SK-N-MC (cell line): ENCODE measurements at regions not wholly inside any gene's neighbourhood (a gene's known extent, or its start where the extent isn't known, plus 50 kb on each side); places are given as distances from the start of the nearest gene placed in this dataset.

Source experiments
- EZH2 ChIP-seq: fragments of 200-600 bp; sonication (generic); IDR thresholded peaks from one replicate; pipeline ENCODE4 v1.6.1; 2017; ENCODE audit warnings: antibody characterized with exemption
- FOXP2 ChIP-seq: optimal IDR thresholded peaks from 2 replicates; pipeline ENCODE3; 2011; ENCODE audit warnings: mild to moderate bottlenecking, moderate library complexity; ENCODE audit not compliant: insufficient read depth; ENCODE audit errors: extremely low read length, control extremely low read depth
- POLR2AphosphoS5 ChIP-seq: IDR thresholded peaks from 2 replicates; pipeline ENCODE4 v1.6.1; 2012; ENCODE audit warnings: mild to moderate bottlenecking, low read depth, low read length, borderline replicate concordance

DNA sequence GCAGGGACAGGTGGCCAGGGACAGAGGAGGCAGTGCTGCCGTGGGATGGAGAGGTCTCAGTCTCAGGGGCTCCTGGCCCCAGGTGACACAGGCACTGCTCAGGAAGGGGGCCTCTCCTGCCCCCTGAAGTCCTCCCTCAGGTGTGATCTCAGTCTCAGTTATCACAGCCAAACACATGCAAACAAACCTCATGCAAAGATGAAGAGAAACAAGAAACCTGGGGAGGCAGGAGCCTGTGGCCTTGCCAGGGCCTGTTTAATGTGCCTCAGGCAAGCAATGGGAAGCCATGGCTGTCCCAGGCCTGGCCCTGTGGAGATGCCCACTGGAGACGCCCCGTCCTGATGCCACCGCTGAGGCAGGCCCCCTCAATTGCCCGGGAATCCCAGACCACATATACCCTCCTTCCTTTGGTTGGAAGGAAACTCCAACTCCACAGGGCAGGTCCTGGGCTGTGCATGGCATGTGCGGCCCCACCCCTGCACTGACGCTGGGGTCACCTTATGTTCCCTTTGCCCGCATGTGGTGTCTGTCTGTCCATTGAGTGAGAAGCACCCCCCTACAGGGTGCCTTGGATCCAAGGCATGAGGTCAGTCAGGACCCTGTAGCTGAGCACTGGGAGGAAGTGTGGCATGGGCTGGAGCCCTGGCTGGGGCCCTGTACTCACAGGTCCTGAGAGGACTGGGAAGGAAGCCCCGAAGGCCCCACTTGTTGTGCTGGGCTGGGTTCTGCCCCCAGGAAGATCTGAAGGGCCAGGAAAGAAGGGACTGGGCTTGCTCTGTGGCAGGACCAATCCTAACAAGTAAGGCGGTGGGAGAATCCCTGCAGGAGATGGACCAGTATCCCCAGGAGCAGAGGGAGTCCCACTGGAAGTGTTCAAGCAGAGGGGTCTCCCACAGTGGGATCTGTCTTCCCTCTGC lies 68.8 kb upstream of the RAB6C start:
- no peak for TF ChIP-seq POLR2AphosphoS5
- TF ChIP-seq FOXP2 = no peak
- no peak for TF ChIP-seq EZH2
